Lower leg skin (tissue), 4 donors: ENCODE measurements at regions not wholly inside any gene's neighbourhood (a gene's known extent, or its start where the extent isn't known, plus 50 kb on each side); places are given as distances from the start of the nearest gene placed in this dataset.
"Not testable (repeated sequence)": the region's sequence is repeated elsewhere in the genome, so short reads cannot be mapped to it uniquely, and the experiment has no call there.

Source experiments
- DNase-seq, 2 donors: peaks; one replicate each; pipeline ENCODE4 v3.0.0-alpha.2; 2019; ENCODE audit warnings: low spot score in 2 of 2
- H3K4me3 ChIP-seq: fragments of 200-600 bp; sonication (generic); 2 replicates; pipeline ENCODE4 v1.5.1; 2017; ENCODE audit warnings: mild to moderate bottlenecking, low read depth; ENCODE audit not compliant: poor library complexity, severe bottlenecking
- POLR2A ChIP-seq, 2 donors: fragments of 450-650 bp; IDR thresholded peaks; one replicate each; pipeline ENCODE4 v1.6.1; 2016 to 2017; ENCODE audit warnings: antibody characterized with exemption in 2 of 2, mild to moderate bottlenecking in 1 of 2, moderate library complexity in 1 of 2
- WGBS, 2 donors: methylation state at CpG; one replicate each; pipeline ENCODE4 v1.1.5; 2018; 5-methylcytosine and 5-hydroxymethylcytosine counted together
- intact Hi-C: fragments of 100-400 bp; cut with DNase I; formaldehyde crosslinking; loops from one replicate; pipeline ENCODE4 v1.15.0; 2023; ENCODE audit warnings: low total_unique reads
- TF ChIP-seq, protein P1 (sequence below), 3 donors: fragments of 450-650 bp; IDR thresholded peaks; one replicate each; pipeline ENCODE4 v1.5.1; 2016; ENCODE audit warnings: antibody characterized with exemption in 3 of 3, mild to moderate bottlenecking in 3 of 3, moderate library complexity in 2 of 3

DNA sequence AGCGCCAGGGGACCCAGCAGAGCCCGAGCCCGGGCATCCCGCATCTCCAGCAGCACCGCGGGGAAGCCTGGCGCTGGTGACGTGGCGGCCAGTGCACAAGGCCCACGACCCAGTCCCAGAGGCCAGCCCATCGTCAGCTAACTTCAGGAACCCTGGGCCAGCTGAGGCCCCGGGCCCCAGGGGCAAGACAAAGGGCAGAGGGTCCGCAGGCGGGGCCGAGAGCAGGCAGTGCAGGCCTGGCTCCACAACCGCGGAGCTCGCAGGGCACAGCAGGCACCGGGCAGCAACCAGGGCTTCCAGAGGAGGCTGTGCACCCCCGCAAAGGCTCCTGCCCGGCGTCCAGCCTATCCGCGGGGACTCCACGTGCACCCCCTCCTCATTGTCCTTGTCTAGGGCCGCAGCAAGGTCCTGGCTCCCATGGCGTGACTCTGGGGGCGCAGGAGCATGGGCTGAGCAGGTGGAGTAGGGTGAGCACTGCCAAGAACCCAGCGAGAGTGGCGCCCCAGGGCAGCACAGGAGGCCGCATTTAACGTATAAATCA is 352.5 kb downstream of the KCNJ18 start:
- 86 to 88% methylated on average over 16 to 26 of the region's 32 CpGs for WGBS, 2 donors
- intact Hi-C loops, DNase-seq, H3K4me3 ChIP-seq: not testable (repeated sequence)

DNA sequence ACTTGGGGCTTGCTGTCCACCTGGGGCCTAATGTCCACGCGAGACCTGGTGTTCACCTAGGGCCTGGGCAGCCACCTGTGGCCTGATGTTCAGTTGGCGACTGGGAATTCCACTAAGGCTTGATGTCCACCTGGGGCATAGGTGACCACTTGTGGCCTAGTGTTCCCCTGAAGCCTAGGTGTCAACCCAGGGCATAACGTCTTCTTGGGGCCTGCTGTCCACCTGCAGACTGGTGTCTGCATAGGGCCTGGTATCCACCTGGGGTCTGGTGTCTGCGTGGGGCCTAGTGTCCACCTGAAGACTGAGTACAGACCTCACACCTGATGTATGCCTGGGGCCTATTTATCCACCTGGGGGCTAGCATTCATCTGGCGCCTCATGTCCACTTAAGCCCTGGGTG is 355.2 kb downstream of the KCNJ18 start:
- intact Hi-C loops, DNase-seq, H3K4me3 ChIP-seq: not testable (repeated sequence)
- 80 to 82% methylated on average over 5 to 6 of the region's 6 CpGs for WGBS, 2 donors

DNA sequence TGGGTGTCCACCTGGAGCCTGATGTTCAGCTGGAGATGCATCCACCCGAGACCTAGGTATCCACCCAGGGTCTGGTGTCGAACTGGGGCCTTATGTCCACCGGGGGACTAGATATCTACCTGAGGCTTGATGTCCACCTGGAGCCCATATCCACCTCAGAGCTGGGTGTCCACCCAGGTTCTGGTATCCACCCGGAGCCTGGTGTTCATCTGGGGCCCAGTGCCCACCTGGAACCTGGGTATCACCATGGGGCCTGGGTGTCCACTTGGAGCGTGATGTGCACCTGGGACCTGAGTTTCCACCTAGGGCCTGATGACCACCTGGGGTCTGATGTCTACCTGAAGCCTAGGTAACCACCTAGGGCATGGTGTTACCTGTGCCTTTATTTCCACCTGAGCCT is 355.9 kb downstream of the KCNJ18 start:
- H3K4me3 ChIP-seq, DNase-seq, intact Hi-C loops: not testable (repeated sequence)
- WGBS, 2 donors = 67 to 83% methylated on average over 1 to 2 of the region's 5 CpGs

DNA sequence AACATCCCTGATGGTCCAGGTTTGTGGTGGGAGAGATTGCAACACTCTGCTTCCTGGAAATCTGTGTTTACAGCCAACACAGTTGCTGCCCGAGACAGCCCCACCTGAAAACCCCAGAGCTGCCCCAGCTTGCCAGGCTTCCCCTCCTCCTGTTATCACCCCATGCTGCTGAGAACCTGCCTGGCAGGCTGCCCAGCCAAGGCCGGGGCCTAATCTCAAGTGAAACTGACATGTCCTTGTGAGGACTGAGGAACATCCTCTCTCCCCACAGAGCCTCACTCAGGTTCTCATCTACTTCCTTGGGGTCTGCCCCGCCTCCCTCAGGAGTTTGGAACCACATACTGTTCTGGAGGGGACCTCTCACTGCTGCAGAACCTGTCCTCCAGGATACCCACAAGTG is 358.4 kb downstream of the KCNJ18 start:
- DNase-seq, H3K4me3 ChIP-seq, intact Hi-C loops: not testable (repeated sequence)
- 25 to 45% methylated on average over 2 to 3 of the region's 3 CpGs for WGBS, 2 donors

DNA sequence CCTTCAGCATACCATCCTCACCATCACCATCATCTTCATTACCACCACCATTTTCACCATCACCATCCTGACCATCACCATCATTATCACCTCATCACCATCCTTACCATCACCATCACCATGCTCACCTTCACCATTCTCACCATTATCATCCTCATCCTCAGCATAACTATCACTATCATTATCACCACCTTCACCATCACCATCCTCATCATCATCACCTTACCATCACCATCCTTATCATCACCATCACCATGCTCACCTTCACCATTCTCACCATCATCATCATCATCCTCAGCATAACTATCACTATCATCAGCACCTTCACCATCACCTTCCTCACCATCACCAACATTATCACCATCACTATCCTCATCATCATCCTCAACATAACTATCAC is 360.4 kb downstream of the KCNJ18 start:
- H3K4me3 ChIP-seq, intact Hi-C loops, DNase-seq: not testable (repeated sequence)

DNA sequence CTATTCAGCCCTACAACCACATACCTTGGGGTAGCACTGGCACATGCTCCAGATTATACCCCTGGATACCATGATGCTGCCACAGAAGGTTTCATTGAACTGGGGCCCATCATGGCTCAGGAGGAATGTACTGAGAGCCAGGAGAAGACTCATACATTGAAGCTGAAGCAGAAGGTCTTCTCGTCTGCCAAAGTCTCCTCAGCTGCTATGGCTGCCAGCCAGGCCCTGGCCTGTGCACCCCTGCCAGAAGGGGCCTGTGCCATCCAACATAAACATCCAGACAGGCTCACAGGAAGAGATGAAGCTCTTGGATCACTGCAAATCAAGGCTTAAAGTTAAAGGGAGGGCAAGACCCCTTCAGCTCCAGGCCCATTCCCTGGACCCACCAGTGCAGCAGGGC is 364.2 kb downstream of the KCNJ18 start:
- intact Hi-C loops, H3K4me3 ChIP-seq, DNase-seq: not testable (repeated sequence)
- 47 to 58% methylated on average over 1 of the region's 1 CpG for WGBS, 2 donors

DNA sequence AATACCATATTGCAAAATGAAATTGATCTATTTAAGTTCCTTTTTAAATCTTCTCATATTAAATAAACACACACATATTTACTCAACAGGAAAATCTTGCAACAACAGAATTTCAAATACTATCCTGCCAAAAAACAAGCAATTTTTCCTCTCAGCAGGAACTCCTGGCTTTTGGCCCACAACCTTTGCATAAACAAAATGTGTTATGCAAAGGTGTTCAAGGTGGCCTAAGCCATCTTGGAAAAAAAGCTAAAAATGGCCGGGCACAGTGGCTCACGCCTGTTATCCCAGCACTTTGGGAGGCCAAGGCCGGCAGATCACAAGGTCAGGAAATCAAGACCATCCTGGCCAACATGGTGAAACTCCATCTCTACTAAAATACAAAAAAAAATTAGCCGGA is 383.6 kb downstream of the KCNJ18 start:
- DNase-seq, intact Hi-C loops, H3K4me3 ChIP-seq: not testable (repeated sequence)
- 80 to 89% methylated on average over 4 of the region's 4 CpGs for WGBS, 2 donors

DNA sequence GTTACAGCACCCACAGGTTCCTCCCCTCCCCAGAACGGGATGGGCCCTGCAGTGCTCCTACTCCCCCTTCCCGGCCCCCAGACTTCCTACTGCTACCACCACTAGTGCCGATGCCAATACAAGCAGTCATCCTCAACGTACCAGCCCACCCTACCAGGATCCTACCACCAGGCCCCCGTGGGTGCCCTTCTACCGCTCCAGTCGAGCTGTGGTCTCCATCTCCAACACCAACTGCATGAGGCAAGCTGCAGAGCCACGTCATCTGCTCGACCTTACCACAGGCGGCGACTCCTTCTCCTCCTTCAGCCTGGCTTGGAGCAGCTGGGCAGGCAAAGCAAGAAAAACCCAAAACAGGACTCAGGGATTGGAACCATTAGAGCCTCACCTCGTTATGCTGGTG is 396.3 kb downstream of the KCNJ18 start:
- 76 to 79% methylated on average over 12 of the region's 12 CpGs for WGBS, 2 donors
- H3K4me3 ChIP-seq, intact Hi-C loops, DNase-seq: not testable (repeated sequence)

DNA sequence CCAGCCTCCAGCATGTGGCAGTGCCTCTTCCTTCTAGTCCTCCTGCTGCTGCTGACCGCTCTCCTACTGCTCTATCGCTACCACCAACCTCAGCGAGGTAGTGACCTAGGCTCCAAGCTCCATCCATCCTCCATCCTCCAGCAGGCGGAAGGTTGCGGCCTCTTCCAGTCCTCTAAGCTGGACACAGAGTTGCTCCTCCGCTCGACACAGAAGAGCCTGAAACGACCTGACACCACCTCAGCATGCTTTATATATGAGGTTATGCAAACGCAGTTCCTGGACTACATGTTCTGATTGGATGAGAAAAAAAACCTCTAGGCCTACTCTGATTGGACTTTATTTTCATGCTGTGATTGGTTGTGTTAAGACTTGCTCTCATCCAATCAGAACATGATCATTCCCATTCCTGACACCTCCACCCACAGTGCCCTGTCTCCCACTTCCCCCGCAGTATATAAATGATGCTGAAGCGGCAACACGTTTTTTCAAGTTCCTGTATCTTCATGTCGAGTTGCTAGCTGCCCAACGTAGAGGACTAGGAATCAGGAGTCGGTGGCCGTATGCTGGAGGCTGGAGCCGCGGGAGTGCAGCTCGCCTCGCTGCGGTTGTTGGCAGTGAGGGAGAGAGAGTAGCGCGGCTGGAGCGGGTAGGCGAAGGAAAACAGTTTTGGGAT is 398.1 kb downstream of the KCNJ18 start:
- intact Hi-C loops = no loop called here
- DNase-seq = no peak
- 92% methylated on average over 25 of the region's 25 CpGs for WGBS, 2 donors
- no peak overlapping the region for H3K4me3 ChIP-seq
- TF ChIP-seq, protein P1, sequence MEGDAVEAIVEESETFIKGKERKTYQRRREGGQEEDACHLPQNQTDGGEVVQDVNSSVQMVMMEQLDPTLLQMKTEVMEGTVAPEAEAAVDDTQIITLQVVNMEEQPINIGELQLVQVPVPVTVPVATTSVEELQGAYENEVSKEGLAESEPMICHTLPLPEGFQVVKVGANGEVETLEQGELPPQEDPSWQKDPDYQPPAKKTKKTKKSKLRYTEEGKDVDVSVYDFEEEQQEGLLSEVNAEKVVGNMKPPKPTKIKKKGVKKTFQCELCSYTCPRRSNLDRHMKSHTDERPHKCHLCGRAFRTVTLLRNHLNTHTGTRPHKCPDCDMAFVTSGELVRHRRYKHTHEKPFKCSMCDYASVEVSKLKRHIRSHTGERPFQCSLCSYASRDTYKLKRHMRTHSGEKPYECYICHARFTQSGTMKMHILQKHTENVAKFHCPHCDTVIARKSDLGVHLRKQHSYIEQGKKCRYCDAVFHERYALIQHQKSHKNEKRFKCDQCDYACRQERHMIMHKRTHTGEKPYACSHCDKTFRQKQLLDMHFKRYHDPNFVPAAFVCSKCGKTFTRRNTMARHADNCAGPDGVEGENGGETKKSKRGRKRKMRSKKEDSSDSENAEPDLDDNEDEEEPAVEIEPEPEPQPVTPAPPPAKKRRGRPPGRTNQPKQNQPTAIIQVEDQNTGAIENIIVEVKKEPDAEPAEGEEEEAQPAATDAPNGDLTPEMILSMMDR (IDR thresholded peaks at IDR 0.05) = no peak
- TF ChIP-seq POLR2A (IDR thresholded peaks at IDR 0.05) = no peak

DNA sequence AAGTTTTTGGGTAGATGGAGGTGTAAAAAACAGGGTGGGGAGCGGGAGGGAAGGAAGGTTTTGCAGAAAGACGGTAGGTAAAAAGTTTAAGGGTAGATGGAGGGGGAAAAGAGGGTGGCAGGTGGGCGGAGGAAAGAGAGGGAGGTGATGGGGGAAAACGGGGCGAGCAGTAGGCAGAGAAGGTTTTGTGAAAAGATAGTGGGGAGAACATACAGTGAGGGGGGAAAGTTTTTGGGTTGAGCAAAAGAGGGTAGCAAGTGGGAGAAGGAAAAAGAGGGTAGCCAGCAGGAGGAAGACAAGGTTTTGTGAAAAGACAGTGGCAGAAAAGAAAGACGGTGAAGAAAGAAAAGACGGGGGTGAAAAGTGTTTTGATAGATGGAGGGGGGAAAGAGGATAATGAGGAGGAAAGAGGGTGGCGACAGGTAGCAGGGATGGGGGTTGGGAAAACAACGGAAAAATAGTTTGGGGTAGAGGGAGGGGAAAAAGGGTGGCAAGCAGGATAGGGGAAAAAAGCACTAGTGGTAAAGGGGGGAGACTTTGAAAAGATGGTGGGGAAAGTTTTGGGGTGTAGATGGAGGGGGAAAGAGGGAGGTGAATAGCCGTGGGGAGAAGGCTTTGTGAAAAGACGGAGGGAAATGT is 398.8 kb downstream of the KCNJ18 start:
- WGBS, 2 donors = 84 to 85% methylated on average over 10 to 11 of the region's 11 CpGs
- H3K4me3 ChIP-seq, intact Hi-C loops, DNase-seq: not testable (repeated sequence)

DNA sequence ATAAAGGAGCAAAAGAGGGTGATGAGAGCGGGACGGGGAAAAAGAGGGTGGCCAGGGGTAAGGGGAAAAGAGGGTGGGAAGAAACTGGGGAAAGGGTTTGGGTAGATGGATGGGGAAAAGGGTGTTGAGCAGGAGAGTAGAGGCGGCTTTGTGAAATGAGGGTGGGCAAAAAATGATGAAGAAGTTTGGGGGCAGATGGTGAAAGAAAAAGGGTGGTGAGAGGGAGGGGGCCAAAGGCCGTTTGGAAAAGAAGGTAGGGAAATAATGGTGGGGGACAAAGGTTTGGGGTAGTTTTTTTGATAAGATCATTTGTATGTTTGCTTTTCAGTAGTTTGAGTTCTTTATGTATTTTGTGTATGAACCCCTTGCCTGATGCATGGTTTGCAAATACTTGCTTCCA is 399.5 kb downstream of the KCNJ18 start:
- DNase-seq, H3K4me3 ChIP-seq, intact Hi-C loops: not testable (repeated sequence)
- 79 to 88% methylated on average over 2 to 4 of the region's 4 CpGs for WGBS, 2 donors

DNA sequence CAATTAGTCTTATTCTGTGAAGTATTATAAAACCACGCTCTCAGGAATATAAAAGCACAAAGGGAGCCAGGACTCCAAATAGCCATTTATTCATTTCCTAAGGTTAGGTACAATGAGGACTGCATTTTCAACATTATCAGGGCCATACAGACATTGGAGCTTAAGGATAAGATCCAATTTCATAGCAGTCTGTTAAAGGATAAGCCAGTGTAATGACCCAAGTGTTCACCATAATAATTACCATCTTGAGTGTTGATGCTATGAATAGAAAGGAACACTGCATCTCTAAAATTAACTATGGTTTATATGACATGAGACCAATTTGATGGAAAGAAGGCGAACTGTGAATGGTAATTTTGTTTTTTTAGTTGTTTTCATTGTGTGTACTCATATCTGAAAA is 403.1 kb downstream of the KCNJ18 start:
- DNase-seq, H3K4me3 ChIP-seq, intact Hi-C loops: not testable (repeated sequence)
- WGBS, 2 donors = 55 to 74% methylated on average over 2 of the region's 2 CpGs

DNA sequence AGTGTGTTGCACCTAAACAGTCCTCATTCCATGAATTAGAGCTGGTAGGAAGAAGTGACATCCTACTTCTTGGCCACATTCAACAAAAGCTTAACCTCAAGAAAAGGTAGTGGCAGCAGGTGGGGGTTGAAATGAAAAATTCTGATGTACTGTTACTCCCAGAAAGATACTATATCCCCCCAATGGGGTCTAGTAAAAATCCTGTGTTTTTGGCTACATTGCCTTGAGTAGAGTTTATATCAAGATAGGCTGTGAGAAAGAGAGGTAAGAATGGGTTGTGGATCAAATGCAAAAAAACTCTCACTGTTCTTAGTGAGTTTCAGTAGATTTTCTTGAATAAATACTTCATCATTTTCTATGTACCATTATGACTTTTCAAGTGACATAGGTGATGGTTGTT is 407.3 kb downstream of the KCNJ18 start:
- H3K4me3 ChIP-seq, DNase-seq, intact Hi-C loops: not testable (repeated sequence)
